Lower lobe of right lung (tissue), 2 donors: ENCODE measurements at regions not wholly inside any gene's neighbourhood (a gene's known extent, or its start where the extent isn't known, plus 50 kb on each side); places are given as distances from the start of the nearest gene placed in this dataset.

Source experiments
- ATAC-seq, 2 donors: fragments of 200-7000 bp; cut with Tn5 transposase; one replicate each; pipeline ENCODE4 v1.9.1; 2020 to 2022; ENCODE audit warnings: mild to moderate bottlenecking in 2 of 2, moderate library complexity in 2 of 2
- DNase-seq: peaks from one replicate; pipeline ENCODE4 v3.0.0-alpha.2; 2020
- H3K27ac ChIP-seq: fragments of 200-600 bp; one replicate; pipeline ENCODE4 v1.8.0; 2022
- H3K27me3 ChIP-seq: fragments of 200-600 bp; one replicate; pipeline ENCODE4 v1.8.0; 2022; ENCODE audit warnings: low read depth
- H3K36me3 ChIP-seq: fragments of 200-600 bp; one replicate; pipeline ENCODE4 v1.8.0; 2022; ENCODE audit warnings: mild to moderate bottlenecking
- H3K4me1 ChIP-seq: fragments of 200-600 bp; one replicate; pipeline ENCODE4 v1.8.0; 2022
- H3K4me3 ChIP-seq: fragments of 200-600 bp; one replicate; pipeline ENCODE4 v1.8.0; 2022; ENCODE audit warnings: mild to moderate bottlenecking
- H3K9me3 ChIP-seq: fragments of 200-600 bp; one replicate; pipeline ENCODE4 v1.8.0; 2022
- intact Hi-C: fragments of 100-400 bp; cut with DNase I; formaldehyde crosslinking; loops from one replicate; pipeline ENCODE4 v1.11.0; 2022
- TF ChIP-seq, protein P1 (sequence below): fragments of 200-600 bp; IDR thresholded peaks from one replicate; pipeline ENCODE4 v1.8.0; 2022; ENCODE audit warnings: antibody characterized with exemption, mild to moderate bottlenecking
- donor health status: DM: no; HTN: yes; CAD: no; lungs with severe emphysema.

DNA sequence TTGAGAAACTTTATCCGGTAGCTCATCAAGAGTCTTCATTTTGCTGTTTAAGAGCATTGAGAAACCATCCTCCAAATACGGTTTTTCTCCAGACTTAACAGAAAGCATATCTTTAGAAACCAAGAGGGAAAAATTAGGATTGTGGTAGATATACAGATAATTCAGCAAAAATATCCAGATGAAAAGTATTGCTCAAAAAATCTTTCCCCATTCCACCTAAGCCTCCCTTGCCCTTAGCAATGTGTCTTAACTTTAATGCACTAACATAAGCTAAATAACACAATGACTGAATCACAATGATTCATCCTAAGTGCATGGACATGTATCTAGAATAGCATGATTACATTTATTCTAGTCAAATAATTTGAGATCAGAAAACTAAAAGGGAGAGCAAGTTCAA, 130.3 kb upstream of the TARS1 start:
- Histone ChIP-seq H3K9me3 (no peaks in the 10 kb centered on the region), H3K4me3 (no peak overlapping the region), H3K36me3 (no peaks in the 10 kb centered on the region), H3K27ac (no peak overlapping the region), H3K4me1 (peaks cover 7% of the 10 kb centered on the region), H3K27me3 (no peaks in the 10 kb centered on the region)
- TF ChIP-seq, protein P1, sequence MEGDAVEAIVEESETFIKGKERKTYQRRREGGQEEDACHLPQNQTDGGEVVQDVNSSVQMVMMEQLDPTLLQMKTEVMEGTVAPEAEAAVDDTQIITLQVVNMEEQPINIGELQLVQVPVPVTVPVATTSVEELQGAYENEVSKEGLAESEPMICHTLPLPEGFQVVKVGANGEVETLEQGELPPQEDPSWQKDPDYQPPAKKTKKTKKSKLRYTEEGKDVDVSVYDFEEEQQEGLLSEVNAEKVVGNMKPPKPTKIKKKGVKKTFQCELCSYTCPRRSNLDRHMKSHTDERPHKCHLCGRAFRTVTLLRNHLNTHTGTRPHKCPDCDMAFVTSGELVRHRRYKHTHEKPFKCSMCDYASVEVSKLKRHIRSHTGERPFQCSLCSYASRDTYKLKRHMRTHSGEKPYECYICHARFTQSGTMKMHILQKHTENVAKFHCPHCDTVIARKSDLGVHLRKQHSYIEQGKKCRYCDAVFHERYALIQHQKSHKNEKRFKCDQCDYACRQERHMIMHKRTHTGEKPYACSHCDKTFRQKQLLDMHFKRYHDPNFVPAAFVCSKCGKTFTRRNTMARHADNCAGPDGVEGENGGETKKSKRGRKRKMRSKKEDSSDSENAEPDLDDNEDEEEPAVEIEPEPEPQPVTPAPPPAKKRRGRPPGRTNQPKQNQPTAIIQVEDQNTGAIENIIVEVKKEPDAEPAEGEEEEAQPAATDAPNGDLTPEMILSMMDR = no peak
- intact Hi-C loops = no loop called here
- ATAC-seq (no peak), DNase-seq (no peak)

- TF ChIP-seq, protein P1 = no peak
- DNase-seq (no peak), ATAC-seq (no peak)
- H3K9me3 ChIP-seq = no peaks in the 10 kb centered on the region
- no peaks in the 10 kb centered on the region for H3K27me3 ChIP-seq
- intact Hi-C loops = no loop called here
- no peaks in the 10 kb centered on the region for H3K36me3 ChIP-seq
- H3K27ac ChIP-seq = no peak overlapping the region
- peaks cover 7% of the 10 kb centered on the region for H3K4me1 ChIP-seq
- no peak overlapping the region for H3K4me3 ChIP-seq
These were observed 128.9 kb upstream of the TARS1 start for GRCh38 chr5:33311893-33312292.

DNA sequence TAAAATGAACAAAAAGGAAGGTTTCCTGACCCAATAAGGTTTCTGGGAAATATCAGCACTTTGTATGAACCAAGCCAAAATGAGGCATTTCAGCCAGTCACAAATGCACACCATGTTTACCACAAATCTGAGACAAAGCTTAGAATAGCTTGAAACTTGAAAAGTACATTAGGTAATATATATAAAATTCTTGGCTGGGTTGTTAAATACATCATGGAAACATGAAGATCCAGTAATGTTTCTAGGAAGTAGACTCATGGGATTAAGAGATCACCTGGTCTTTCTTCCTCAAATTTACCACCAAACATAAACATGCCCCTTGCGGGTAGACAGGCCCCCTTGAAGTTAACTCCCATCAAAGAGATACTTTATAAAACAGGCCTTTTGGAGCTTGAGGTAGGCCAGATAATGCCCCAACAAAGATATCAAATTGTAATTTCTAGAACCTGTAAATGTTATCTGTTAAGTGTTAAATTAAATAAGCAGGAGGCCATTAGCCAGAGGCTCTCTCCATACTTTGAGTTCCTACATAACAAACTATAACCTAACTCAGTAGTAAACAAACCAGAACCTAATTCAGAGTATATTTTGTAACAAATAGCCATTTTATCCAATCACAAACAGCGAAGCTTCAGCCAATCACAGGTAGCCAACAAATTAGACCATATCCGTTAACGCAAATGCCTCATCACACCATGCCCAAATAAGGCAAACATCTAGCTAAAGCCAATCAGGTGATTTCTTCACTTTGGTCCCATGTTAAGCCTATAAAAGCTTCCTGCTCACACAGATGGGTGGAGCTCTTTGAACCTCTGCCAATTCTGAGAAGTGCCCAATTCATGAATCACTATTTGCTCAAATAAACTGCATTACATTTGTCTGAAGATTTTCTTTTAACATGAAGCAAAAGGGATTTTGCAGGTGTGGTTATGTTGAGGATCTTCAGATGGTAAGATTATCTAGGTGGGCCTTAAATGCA, 127.9 kb upstream of the TARS1 start:
- H3K4me3 ChIP-seq = no peak overlapping the region
- DNase-seq (no peak), ATAC-seq (no peak)
- H3K27ac ChIP-seq = no peak overlapping the region
- H3K9me3 ChIP-seq = no peaks in the 10 kb centered on the region
- intact Hi-C loops = no loop called here
- TF ChIP-seq, protein P1 = no peak
- H3K27me3 ChIP-seq = no peaks in the 10 kb centered on the region
- H3K4me1 ChIP-seq = no peaks in the 10 kb centered on the region
- H3K36me3 ChIP-seq = no peaks in the 10 kb centered on the region

DNA sequence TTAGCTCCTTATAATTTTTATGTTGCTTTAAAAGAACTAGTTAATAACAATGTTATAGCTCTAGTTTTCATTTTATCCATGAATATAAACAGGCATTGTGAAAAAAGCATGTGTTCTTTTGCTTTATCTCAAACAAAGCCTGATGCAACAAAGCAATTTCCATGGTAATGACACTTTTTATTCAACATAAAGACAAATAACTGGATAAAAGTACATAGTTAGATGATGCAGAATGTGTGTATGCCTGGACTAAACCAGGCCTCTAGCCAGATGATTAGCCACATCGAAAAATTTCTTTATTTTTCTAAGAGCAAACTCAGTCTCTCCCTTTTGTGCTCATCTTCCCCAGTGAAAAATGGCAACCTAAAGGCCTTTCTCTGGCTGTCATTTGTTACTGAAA, 125.6 kb upstream of the TARS1 start:
- no peaks in the 10 kb centered on the region for H3K9me3 ChIP-seq
- H3K4me1 ChIP-seq = peaks cover 4% of the 10 kb centered on the region
- TF ChIP-seq, protein P1 = no peak
- no peaks in the 10 kb centered on the region for H3K36me3 ChIP-seq
- H3K27ac ChIP-seq = no peak overlapping the region
- ATAC-seq = no peak
- no peaks in the 10 kb centered on the region for H3K27me3 ChIP-seq
- intact Hi-C loops = no loop called here
- no peak overlapping the region for H3K4me3 ChIP-seq
- DNase-seq = no peak

GRCh38 chr5:33316773-33317172, 124.0 kb upstream of the TARS1 start:
- Histone ChIP-seq H3K4me3 (no peak overlapping the region), H3K27me3 (no peaks in the 10 kb centered on the region), H3K9me3 (no peaks in the 10 kb centered on the region), H3K36me3 (no peaks in the 10 kb centered on the region), H3K27ac (no peak overlapping the region), H3K4me1 (peaks cover 7% of the 10 kb centered on the region)
- intact Hi-C loops = no loop called here
- TF ChIP-seq, protein P1 = no peak
- DNase-seq (no peak), ATAC-seq (no peak)
